ENCODE measurements at regions not wholly inside any gene's neighbourhood (a gene's known extent, or its start where the extent isn't known, plus 50 kb on each side); places are given as distances from the start of the nearest gene placed in this dataset.

GRCh38 chr13:82658811-82659210 lies 1223.5 kb downstream of the SLITRK1 start:
- no peak for TF ChIP-seq TAF1 (IDR thresholded peaks at IDR 0.05; ENCODE audit: borderline replicate concordance, low read depth, low read length)
- CTCF ChIA-PET = no interaction called here
- Histone ChIP-seq H3K4me3 (no peak overlapping the region), H3K9me3 (replicated peaks; ENCODE audit: control insufficient read depth, insufficient read depth, low read length) (no peaks in the 10 kb centered on the region), H3K79me2 (ENCODE audit: control insufficient read depth, insufficient read depth, low read length) (no peaks in the 10 kb centered on the region), H3K27ac (ENCODE audit: control insufficient read depth, insufficient read depth) (no peak overlapping the region), H4K20me1 (ENCODE audit: control insufficient read depth, insufficient read depth) (no peaks in the 10 kb centered on the region), H3K36me3 (ENCODE audit: control insufficient read depth in 2 of 2, insufficient read depth in 2 of 2, low read length in 1 of 2) (no peaks in the 10 kb centered on the region), H3K9ac (ENCODE audit: control insufficient read depth, insufficient read depth, low read length) (no peak overlapping the region), H3K4me2 (ENCODE audit: control insufficient read depth, insufficient read depth) (no peak overlapping the region), H2AFZ (ENCODE audit: control insufficient read depth, low read depth, low read length) (no peak overlapping the region), H3K4me1 (ENCODE audit: control insufficient read depth, insufficient read depth, low read length) (no peaks in the 10 kb centered on the region), H3K27me3 (replicated peaks in 1 of 2; ENCODE audit: control insufficient read depth in 2 of 2, insufficient read depth in 2 of 2, low read length in 1 of 2) (no peaks in the 10 kb centered on the region)
- FAIRE-seq (no peak), ATAC-seq (no peak), DNase-seq (ENCODE audit: low read depth, low spot score) (no peak)
- in situ Hi-C loops (cut with MboI) = no loop called here
- intact Hi-C loops (cut with micrococcal nuclease; ENCODE audit: unreplicated experiment) = no loop called here
- SMC1A ChIA-PET (ENCODE audit: uncharacterized antibody, unreplicated experiment) = no interaction called here
- RAD21 ChIA-PET (ENCODE audit: unreplicated experiment) = no interaction called here
- 0% methylated on average over 1 of the region's 1 CpG for WGBS (ENCODE audit: insufficient coverage, insufficient replicate concordance, low lambda C conversion rate, missing lambda C conversion rate)
- no TSS peak for BruUV-seq (replicated peaks)
- POLR2A ChIA-PET = no interaction called here

DNA sequence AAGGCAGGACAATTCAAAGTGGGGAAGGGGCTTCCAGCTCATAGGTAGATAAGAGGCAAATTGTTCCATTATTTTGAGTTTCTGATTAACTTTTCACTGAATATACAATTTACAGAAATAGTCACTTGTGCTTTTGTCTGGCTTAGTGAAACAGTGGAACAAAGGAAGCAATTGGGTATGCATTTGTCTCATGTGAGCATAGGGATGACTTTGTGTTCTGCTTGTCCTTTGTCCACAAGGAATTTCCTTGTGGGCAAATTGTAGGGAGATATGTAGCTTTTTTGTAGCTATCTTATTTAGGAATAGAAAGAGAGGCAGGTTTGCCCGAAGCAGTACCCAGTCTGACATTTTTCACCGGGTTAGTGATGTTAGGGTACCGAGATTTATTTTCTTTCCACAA lies 1224.8 kb downstream of the SLITRK1 start:
- WGBS (ENCODE audit: insufficient coverage, insufficient replicate concordance, low lambda C conversion rate, missing lambda C conversion rate) = 0% methylated on average over 3 of the region's 3 CpGs
- ChIA-PET SMC1A (ENCODE audit: uncharacterized antibody, unreplicated experiment) (no interaction called here), CTCF (interaction anchor here (1.0 kb wide), 1 partner anchor 9 kb away, joined by 3 read pairs; no protein-coding TSS in a partner anchor), POLR2A (no interaction called here), RAD21 (ENCODE audit: unreplicated experiment) (no interaction called here)
- Histone ChIP-seq H3K4me1 (ENCODE audit: control insufficient read depth, insufficient read depth, low read length) (no peaks in the 10 kb centered on the region), H3K4me3 (no peak overlapping the region), H3K9me3 (replicated peaks; ENCODE audit: control insufficient read depth, insufficient read depth, low read length) (no peaks in the 10 kb centered on the region), H4K20me1 (ENCODE audit: control insufficient read depth, insufficient read depth) (no peaks in the 10 kb centered on the region), H3K36me3 (ENCODE audit: control insufficient read depth in 2 of 2, insufficient read depth in 2 of 2, low read length in 1 of 2) (no peaks in the 10 kb centered on the region), H3K27me3 (replicated peaks in 1 of 2; ENCODE audit: control insufficient read depth in 2 of 2, insufficient read depth in 2 of 2, low read length in 1 of 2) (no peaks in the 10 kb centered on the region), H3K27ac (ENCODE audit: control insufficient read depth, insufficient read depth) (no peak overlapping the region), H3K79me2 (ENCODE audit: control insufficient read depth, insufficient read depth, low read length) (no peaks in the 10 kb centered on the region), H3K9ac (ENCODE audit: control insufficient read depth, insufficient read depth, low read length) (no peak overlapping the region), H2AFZ (ENCODE audit: control insufficient read depth, low read depth, low read length) (no peak overlapping the region), H3K4me2 (ENCODE audit: control insufficient read depth, insufficient read depth) (no peak overlapping the region)
- intact Hi-C loops (cut with micrococcal nuclease; ENCODE audit: unreplicated experiment) = no loop called here
- FAIRE-seq = no peak
- no TSS peak for BruUV-seq (replicated peaks)
- no peak for ATAC-seq
- in situ Hi-C loops (cut with MboI) = no loop called here
- DNase-seq (ENCODE audit: low read depth, low spot score) = no peak
- TF ChIP-seq FOS (IDR thresholded peaks at IDR 0.05; ENCODE audit: borderline replicate concordance, extremely low read depth, insufficient read length) = no peak
- TF ChIP-seq, protein P1, sequence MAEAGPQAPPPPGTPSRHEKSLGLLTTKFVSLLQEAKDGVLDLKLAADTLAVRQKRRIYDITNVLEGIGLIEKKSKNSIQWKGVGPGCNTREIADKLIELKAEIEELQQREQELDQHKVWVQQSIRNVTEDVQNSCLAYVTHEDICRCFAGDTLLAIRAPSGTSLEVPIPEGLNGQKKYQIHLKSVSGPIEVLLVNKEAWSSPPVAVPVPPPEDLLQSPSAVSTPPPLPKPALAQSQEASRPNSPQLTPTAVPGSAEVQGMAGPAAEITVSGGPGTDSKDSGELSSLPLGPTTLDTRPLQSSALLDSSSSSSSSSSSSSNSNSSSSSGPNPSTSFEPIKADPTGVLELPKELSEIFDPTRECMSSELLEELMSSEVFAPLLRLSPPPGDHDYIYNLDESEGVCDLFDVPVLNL (IDR thresholded peaks at IDR 0.05; ENCODE audit: low read depth, low read length) = no peak
- TF ChIP-seq BCL11A (IDR thresholded peaks at IDR 0.05; ENCODE audit: low read depth, low read length) = no peak
- no peak for TF ChIP-seq RAD21 (IDR thresholded peaks at IDR 0.05; ENCODE audit: insufficient read depth, low read depth, low read length)
- TF ChIP-seq ETV6 (conservative IDR thresholded peaks at IDR 0.05 in 1 of 2, IDR thresholded peaks at IDR 0.05 in 1 of 2; ENCODE audit: borderline replicate concordance in 1 of 2, low read depth in 1 of 2) = no peak
- no peak for TF ChIP-seq FOXM1 (IDR thresholded peaks at IDR 0.05; ENCODE audit: low read depth, low read length)
- no peak for TF ChIP-seq ESRRA (IDR thresholded peaks at IDR 0.05; ENCODE audit: low read length)
- no peak for TF ChIP-seq IKZF2 (IDR thresholded peaks at IDR 0.05)
- TF ChIP-seq ZZZ3 (IDR thresholded peaks at IDR 0.05; ENCODE audit: control insufficient read depth, insufficient read length, low read depth) = no peak
- no peak for TF ChIP-seq CTCF (IDR thresholded peaks at IDR 0.05 in 2 of 3, conservative IDR thresholded peaks at IDR 0.05 in 1 of 3; ENCODE audit: control insufficient read depth in 2 of 3, extremely low read depth in 1 of 3, insufficient read depth in 1 of 3, low read depth in 3 of 3, low read length in 3 of 3)
- TF ChIP-seq, protein P2, sequence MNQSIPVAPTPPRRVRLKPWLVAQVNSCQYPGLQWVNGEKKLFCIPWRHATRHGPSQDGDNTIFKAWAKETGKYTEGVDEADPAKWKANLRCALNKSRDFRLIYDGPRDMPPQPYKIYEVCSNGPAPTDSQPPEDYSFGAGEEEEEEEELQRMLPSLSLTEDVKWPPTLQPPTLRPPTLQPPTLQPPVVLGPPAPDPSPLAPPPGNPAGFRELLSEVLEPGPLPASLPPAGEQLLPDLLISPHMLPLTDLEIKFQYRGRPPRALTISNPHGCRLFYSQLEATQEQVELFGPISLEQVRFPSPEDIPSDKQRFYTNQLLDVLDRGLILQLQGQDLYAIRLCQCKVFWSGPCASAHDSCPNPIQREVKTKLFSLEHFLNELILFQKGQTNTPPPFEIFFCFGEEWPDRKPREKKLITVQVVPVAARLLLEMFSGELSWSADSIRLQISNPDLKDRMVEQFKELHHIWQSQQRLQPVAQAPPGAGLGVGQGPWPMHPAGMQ (IDR thresholded peaks at IDR 0.05; ENCODE audit: borderline replicate concordance) = no peak
- TF ChIP-seq, protein P3, sequence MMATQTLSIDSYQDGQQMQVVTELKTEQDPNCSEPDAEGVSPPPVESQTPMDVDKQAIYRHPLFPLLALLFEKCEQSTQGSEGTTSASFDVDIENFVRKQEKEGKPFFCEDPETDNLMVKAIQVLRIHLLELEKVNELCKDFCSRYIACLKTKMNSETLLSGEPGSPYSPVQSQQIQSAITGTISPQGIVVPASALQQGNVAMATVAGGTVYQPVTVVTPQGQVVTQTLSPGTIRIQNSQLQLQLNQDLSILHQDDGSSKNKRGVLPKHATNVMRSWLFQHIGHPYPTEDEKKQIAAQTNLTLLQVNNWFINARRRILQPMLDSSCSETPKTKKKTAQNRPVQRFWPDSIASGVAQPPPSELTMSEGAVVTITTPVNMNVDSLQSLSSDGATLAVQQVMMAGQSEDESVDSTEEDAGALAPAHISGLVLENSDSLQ (IDR thresholded peaks at IDR 0.05) = no peak

Measured in GM12878 (cell line).